Suprapubic skin (tissue), 4 donors: ENCODE measurements at regions not wholly inside any gene's neighbourhood (a gene's known extent, or its start where the extent isn't known, plus 50 kb on each side); places are given as distances from the start of the nearest gene placed in this dataset.

Experiments
- CTCF ChIP-seq, 2 donors: fragments of 200-600 bp in 1 of 2; fragments of 450-650 bp in 1 of 2; sonication (generic) in 1 of 2; IDR thresholded peaks; one replicate each; pipeline ENCODE4 v1.5.1; 2016 to 2019; ENCODE audit warnings: antibody characterized with exemption in 2 of 2, mild to moderate bottlenecking in 1 of 2, moderate library complexity in 1 of 2
- EP300 ChIP-seq: sonication (generic); formaldehyde crosslinking; IDR thresholded peaks from one replicate; pipeline ENCODE4 v1.6.1; 2017; ENCODE audit warnings: antibody characterized with exemption
- POLR2A ChIP-seq, 2 donors: fragments of 450-650 bp; IDR thresholded peaks; one replicate each; pipeline ENCODE4 v1.6.1; 2017; ENCODE audit warnings: antibody characterized with exemption in 2 of 2, mild to moderate bottlenecking in 2 of 2, moderate library complexity in 2 of 2
- POLR2AphosphoS5 ChIP-seq, 3 donors: sonication (generic); formaldehyde crosslinking; IDR thresholded peaks; one replicate each; pipeline ENCODE4 v1.6.1; 2017; ENCODE audit warnings: antibody characterized with exemption in 3 of 3

DNA sequence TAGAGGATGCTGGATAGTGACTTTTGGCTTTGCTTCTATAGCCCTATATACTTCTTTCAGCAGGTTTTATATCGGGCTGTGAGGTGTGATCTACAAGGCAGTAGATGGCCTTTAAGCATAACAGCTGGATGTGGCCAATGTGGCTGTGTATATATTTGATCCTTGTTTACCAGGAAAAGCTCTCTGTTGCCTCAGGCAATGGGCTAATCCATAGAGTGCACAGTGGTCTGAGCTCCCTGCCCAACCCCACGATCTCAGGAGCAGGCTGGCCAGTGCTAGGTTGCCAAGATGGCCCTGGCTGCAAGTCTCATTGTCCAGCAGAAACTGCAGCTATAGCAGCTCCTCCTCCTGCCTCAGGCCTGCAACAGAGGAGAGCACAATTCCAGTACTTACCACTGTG, 72.3 kb upstream of the SPHKAP start:
- no peak for TF ChIP-seq CTCF (IDR thresholded peaks at IDR 0.05)
- no peak for TF ChIP-seq POLR2AphosphoS5 (IDR thresholded peaks at IDR 0.05)
- TF ChIP-seq POLR2A (IDR thresholded peaks at IDR 0.05), result no peak
- no peak for TF ChIP-seq EP300
